ENCODE measurements at regions not wholly inside any gene's neighbourhood (a gene's known extent, or its start where the extent isn't known, plus 50 kb on each side); places are given as distances from the start of the nearest gene placed in this dataset.

DNA sequence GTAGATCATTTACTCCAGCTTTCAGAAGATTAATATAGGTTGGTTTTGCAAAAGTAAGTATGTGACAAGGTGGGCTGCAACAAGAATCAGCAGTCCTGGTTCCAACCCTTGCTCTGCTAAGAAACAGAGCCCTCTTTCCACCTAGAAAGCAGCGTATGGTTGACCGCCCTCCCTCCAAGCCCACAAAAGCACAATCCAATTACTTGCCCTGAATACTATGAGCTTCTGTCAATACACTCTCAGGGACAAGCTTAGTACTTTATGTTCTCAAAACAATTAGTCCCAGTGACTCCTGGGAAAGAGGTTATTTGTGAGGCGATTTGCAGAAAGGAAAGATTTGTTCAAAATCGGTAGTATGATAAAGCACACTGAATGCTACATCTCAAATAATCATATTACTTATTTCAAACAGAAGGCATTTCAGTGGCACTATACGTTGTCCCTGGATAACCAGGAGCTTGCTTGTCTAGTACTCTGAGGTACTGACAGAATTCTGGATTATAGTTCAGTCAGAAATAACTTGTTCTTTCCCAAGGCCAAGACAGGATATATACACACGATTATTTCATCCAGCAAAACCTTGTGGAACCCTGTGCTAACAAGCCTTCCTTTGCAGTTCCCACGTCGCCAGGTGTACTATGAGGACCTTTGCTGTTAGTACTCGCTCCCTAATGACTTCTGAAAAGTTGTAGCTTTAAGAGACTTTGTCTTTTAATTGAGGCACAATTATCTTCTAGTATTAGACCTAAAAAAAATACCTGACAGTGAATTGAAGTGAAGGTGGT, 96.9 kb upstream of the ADTRP start:
- DNase-seq (ENCODE audit: low spot score), result no peak
- intact Hi-C loops (cut with micrococcal nuclease), result no loop called here

DNA sequence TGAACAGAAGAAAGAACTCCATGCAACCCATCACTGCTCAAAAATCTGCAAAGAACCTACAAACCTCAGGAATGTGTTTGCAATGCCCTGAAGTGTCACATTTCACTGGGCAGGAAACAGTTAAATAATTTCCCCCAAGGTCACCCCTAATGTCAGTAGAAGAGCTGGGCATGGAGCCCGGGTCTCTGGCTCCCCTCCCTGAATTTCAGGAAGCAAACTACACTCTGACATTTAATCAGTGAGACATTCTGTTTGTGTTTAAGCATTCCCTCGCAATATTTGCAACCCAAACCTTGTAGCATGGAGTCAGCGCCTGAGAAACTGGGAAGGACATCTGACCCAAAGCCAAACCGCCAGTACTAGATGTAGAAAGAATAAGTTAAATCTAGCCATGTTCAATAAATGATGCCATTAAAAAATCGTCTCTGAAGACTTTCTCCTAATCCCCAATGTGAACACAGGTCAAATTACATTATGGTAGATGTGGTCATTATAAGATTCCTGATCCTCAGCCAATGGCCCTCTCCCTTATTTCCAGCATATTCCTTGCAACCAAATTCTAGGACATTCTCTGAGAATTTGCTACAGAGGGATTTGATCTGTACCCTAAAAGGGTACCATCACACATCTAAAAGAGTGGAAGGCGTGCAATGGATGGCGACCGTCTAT, 91.2 kb upstream of the ADTRP start:
- intact Hi-C loops (cut with micrococcal nuclease), result no loop called here
- H3K27me3 Mint-ChIP-seq (ENCODE audit: insufficient read depth), result no peaks in the 10 kb centered on the region
- H3K4me3 Mint-ChIP-seq, result no peak overlapping the region
- H3K27ac Mint-ChIP-seq, result no peak overlapping the region
- no peaks in the 10 kb centered on the region for H3K36me3 Mint-ChIP-seq (ENCODE audit: low read depth)
- peaks cover 7% of the 10 kb centered on the region for H3K9me3 Mint-ChIP-seq
- no peaks in the 10 kb centered on the region for H3K4me1 Mint-ChIP-seq (ENCODE audit: low read depth)
- no peak for DNase-seq (ENCODE audit: low spot score)

More for the DNA sequence above, 96.9 kb upstream of the ADTRP start:
- Mint-ChIP-seq H3K27me3 (ENCODE audit: insufficient read depth) (no peaks in the 10 kb centered on the region), H3K36me3 (ENCODE audit: low read depth) (peaks cover 1% of the 10 kb centered on the region), H3K4me3 (no peak overlapping the region), H3K4me1 (ENCODE audit: low read depth) (no peaks in the 10 kb centered on the region), H3K27ac (no peak overlapping the region), H3K9me3 (peaks cover 8% of the 10 kb centered on the region)

GRCh38 chr6:11868392-11868791, 89.8 kb upstream of the ADTRP start:
- intact Hi-C loops (cut with micrococcal nuclease), result no loop called here
- H3K4me3 Mint-ChIP-seq, result no peak overlapping the region
- no peak for DNase-seq (ENCODE audit: low spot score)
- no peak overlapping the region for H3K27ac Mint-ChIP-seq
- peaks cover 7% of the 10 kb centered on the region for H3K9me3 Mint-ChIP-seq
- H3K36me3 Mint-ChIP-seq (ENCODE audit: low read depth), result no peaks in the 10 kb centered on the region
- H3K27me3 Mint-ChIP-seq (ENCODE audit: insufficient read depth), result no peaks in the 10 kb centered on the region
- H3K4me1 Mint-ChIP-seq (ENCODE audit: low read depth), result no peaks in the 10 kb centered on the region

GRCh38 chr6:11865680-11866300, 87.2 kb upstream of the ADTRP start:
- no peak overlapping the region for H3K27ac Mint-ChIP-seq
- DNase-seq (ENCODE audit: low spot score), result no peak
- H3K4me1 Mint-ChIP-seq (ENCODE audit: low read depth), result no peaks in the 10 kb centered on the region
- H3K4me3 Mint-ChIP-seq, result no peak overlapping the region
- intact Hi-C loops (cut with micrococcal nuclease), result no loop called here
- H3K36me3 Mint-ChIP-seq (ENCODE audit: low read depth), result no peaks in the 10 kb centered on the region
- no peaks in the 10 kb centered on the region for H3K27me3 Mint-ChIP-seq (ENCODE audit: insufficient read depth)
- peaks cover 7% of the 10 kb centered on the region for H3K9me3 Mint-ChIP-seq

GRCh38 chr6:11858439-11858838, 79.8 kb upstream of the ADTRP start:
- no peaks in the 10 kb centered on the region for H3K27me3 Mint-ChIP-seq (ENCODE audit: insufficient read depth)
- H3K27ac Mint-ChIP-seq, result no peak overlapping the region
- no peaks in the 10 kb centered on the region for H3K4me1 Mint-ChIP-seq (ENCODE audit: low read depth)
- no peak overlapping the region for H3K4me3 Mint-ChIP-seq
- intact Hi-C loops (cut with micrococcal nuclease), result no loop called here
- peaks cover 13% of the 10 kb centered on the region for H3K9me3 Mint-ChIP-seq
- no peak for DNase-seq (ENCODE audit: low spot score)
- H3K36me3 Mint-ChIP-seq (ENCODE audit: low read depth), result no peaks in the 10 kb centered on the region

- peaks cover 16% of the 10 kb centered on the region for H3K9me3 Mint-ChIP-seq
- no peak for DNase-seq (ENCODE audit: low spot score)
- H3K4me3 Mint-ChIP-seq, result no peak overlapping the region
- intact Hi-C loops (cut with micrococcal nuclease), result no loop called here
- no peaks in the 10 kb centered on the region for H3K36me3 Mint-ChIP-seq (ENCODE audit: low read depth)
- H3K27ac Mint-ChIP-seq, result no peak overlapping the region
- H3K27me3 Mint-ChIP-seq (ENCODE audit: insufficient read depth), result no peaks in the 10 kb centered on the region
- no peaks in the 10 kb centered on the region for H3K4me1 Mint-ChIP-seq (ENCODE audit: low read depth)
Measured at GRCh38 chr6:11855743-11856142, 77.1 kb upstream of the ADTRP start.

- Mint-ChIP-seq H3K4me1 (ENCODE audit: low read depth) (no peaks in the 10 kb centered on the region), H3K36me3 (ENCODE audit: low read depth) (no peaks in the 10 kb centered on the region), H3K27me3 (ENCODE audit: insufficient read depth) (no peaks in the 10 kb centered on the region), H3K9me3 (peaks cover 16% of the 10 kb centered on the region), H3K27ac (no peak overlapping the region), H3K4me3 (no peak overlapping the region)
- intact Hi-C loops (cut with micrococcal nuclease), result no loop called here
- no peak for DNase-seq (ENCODE audit: low spot score)
Measured at GRCh38 chr6:11854408-11855165, 76.0 kb upstream of the ADTRP start.

GRCh38 chr6:11853678-11854407, 75.2 kb upstream of the ADTRP start:
- Mint-ChIP-seq H3K27ac (no peak overlapping the region), H3K4me3 (no peak overlapping the region), H3K4me1 (ENCODE audit: low read depth) (no peaks in the 10 kb centered on the region), H3K36me3 (ENCODE audit: low read depth) (no peaks in the 10 kb centered on the region), H3K9me3 (peaks cover 13% of the 10 kb centered on the region), H3K27me3 (ENCODE audit: insufficient read depth) (no peaks in the 10 kb centered on the region)
- no peak for DNase-seq (ENCODE audit: low spot score)
- intact Hi-C loops (cut with micrococcal nuclease), result no loop called here

GRCh38 chr6:11852061-11852651, 73.6 kb upstream of the ADTRP start:
- Mint-ChIP-seq H3K27me3 (ENCODE audit: insufficient read depth) (no peaks in the 10 kb centered on the region), H3K27ac (no peak overlapping the region), H3K4me3 (no peak overlapping the region), H3K36me3 (ENCODE audit: low read depth) (no peaks in the 10 kb centered on the region), H3K4me1 (ENCODE audit: low read depth) (no peaks in the 10 kb centered on the region), H3K9me3 (peaks cover 8% of the 10 kb centered on the region)
- DNase-seq (ENCODE audit: low spot score), result no peak
- intact Hi-C loops (cut with micrococcal nuclease), result no loop called here

- Mint-ChIP-seq H3K27me3 (ENCODE audit: insufficient read depth) (no peaks in the 10 kb centered on the region), H3K4me3 (no peak overlapping the region), H3K27ac (no peak overlapping the region), H3K4me1 (ENCODE audit: low read depth) (no peaks in the 10 kb centered on the region), H3K36me3 (ENCODE audit: low read depth) (no peaks in the 10 kb centered on the region), H3K9me3 (peaks cover 9% of the 10 kb centered on the region)
- intact Hi-C loops (cut with micrococcal nuclease), result no loop called here
- no peak for DNase-seq (ENCODE audit: low spot score)
Measured at GRCh38 chr6:11851387-11851786, 72.8 kb upstream of the ADTRP start.

- intact Hi-C loops (cut with micrococcal nuclease), result no loop called here
- H3K36me3 Mint-ChIP-seq (ENCODE audit: low read depth), result no peaks in the 10 kb centered on the region
- H3K4me3 Mint-ChIP-seq, result no peak overlapping the region
- H3K27me3 Mint-ChIP-seq (ENCODE audit: insufficient read depth), result no peaks in the 10 kb centered on the region
- no peak for DNase-seq (ENCODE audit: low spot score)
- H3K4me1 Mint-ChIP-seq (ENCODE audit: low read depth), result no peaks in the 10 kb centered on the region
- no peak overlapping the region for H3K27ac Mint-ChIP-seq
- peaks cover 7% of the 10 kb centered on the region for H3K9me3 Mint-ChIP-seq
Measured at GRCh38 chr6:11848852-11849731, 70.5 kb upstream of the ADTRP start.
